PC-9 (cell line): ENCODE measurements at regions not wholly inside any gene's neighbourhood (a gene's known extent, or its start where the extent isn't known, plus 50 kb on each side); places are given as distances from the start of the nearest gene placed in this dataset.

Experiments
- CTCF ChIP-seq: fragments of 200-600 bp; sonication (generic); conservative IDR thresholded peaks from 2 replicates; pipeline ENCODE4 v1.6.1; 2017; ENCODE audit warnings: mixed run types, antibody characterized with exemption, mild to moderate bottlenecking, moderate library complexity
- EZH2 ChIP-seq: fragments of 200-600 bp; sonication (generic); IDR thresholded peaks from 2 replicates; pipeline ENCODE4 v1.8.0; 2017; ENCODE audit warnings: antibody characterized with exemption, low read depth

- TF ChIP-seq CTCF = no peak
- no peak for TF ChIP-seq EZH2
These were observed 104.1 kb downstream of the ATXN7L3B start for GRCh38 chr12:74641694-74642093.
